Renal cortex interstitium (tissue), 11 donors: ENCODE measurements at regions not wholly inside any gene's neighbourhood (a gene's known extent, or its start where the extent isn't known, plus 50 kb on each side); places are given as distances from the start of the nearest gene placed in this dataset.
A peak's percentile ranks its signal among the peaks of the same experiment; 100 is the strongest.

Experiments
- DNase-seq, 11 donors: peaks; one replicate each; pipeline ENCODE4 v3.0.0-alpha.2; 2013; ENCODE audit warnings: low read depth in 9 of 11, low spot score in 4 of 11; ENCODE audit errors: extremely low read depth in 1 of 11

DNA sequence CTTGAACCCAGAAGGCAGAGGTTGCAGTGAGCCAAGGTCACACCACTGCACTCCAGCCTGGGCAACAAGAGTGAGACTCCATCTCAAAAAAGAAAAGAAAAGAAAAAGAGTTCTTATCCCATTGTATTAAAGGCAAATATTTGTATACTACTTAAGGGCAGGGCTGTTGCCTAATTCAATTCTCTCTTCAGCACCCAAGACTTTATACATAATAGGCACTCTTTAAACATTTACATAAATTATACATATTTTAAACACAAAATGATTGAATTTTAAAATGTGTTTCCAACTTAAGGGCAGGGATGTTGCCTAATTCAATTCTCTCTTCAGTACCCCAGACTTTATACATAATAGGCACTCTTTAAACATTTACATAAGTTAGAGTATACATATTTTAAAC is 424.3 kb upstream of the ARID1B start:
- DNase-seq: no peak

DNA sequence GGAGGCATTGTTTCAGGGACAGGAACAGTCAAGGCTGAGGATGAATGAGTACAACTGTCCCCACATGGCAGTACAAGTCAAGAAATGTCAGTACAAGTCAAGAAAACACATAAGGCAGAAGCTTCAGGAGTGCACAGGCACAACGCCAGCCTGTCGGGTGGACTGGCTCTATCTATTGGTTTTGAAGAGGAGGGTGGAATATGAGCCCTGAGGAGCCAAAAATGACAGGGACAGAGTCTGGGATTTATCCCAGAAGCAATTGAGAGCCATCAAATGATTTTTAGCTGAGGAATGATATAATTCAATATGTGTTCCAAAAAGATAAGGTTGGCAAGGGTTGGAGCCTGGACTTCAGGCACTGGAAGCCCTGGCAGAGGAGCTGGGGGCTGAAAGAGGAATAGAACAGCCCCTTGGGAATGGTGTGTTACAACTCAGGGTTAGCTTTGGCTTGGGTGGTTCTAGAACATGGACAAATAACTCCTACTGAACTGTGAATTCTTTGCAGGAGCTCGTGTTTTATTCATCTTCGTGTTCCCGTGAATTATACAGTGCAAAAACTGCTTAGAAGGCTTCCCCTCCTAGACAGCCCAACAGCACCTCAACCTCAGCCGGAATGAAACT is 425.7 kb upstream of the ARID1B start:
- no peak for DNase-seq

DNA sequence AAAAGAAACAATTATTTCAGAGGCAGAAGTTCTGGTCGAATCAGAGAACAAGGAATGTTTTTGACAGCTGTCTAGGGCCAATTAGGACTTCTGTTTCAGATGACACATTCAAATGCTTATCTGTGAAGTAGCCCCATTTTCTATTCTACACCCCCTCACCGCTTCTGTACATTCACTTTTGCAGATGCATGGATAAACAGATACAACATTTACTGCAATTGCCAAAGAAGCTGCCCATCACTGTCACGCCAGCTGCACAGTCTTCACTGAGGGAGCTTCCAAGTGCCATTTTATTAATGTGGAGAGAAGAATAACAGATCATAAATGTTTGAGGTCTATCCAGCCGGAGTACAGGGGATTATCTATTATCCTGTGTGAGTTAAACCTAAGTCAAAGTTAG is 426.8 kb upstream of the ARID1B start:
- DNase-seq: no peak

DNA sequence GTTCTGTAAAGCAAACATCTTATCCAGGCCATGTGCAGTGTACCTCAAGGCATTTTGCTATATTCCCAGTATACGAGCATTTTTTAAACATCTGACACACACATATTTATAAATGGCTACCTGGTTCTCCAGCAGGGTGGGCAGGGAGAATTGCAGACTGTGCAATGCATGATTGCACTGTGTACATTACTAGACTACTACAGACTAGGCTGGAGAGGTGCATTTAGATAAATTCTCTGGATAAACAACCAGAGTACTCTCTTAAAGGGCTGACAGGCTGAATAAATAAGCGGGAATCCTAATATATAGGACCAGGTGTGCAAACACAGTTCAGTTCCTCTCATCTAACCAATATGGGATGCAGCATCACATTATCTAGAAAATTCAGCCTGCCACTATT is 428.3 kb upstream of the ARID1B start:
- no peak for DNase-seq

DNA sequence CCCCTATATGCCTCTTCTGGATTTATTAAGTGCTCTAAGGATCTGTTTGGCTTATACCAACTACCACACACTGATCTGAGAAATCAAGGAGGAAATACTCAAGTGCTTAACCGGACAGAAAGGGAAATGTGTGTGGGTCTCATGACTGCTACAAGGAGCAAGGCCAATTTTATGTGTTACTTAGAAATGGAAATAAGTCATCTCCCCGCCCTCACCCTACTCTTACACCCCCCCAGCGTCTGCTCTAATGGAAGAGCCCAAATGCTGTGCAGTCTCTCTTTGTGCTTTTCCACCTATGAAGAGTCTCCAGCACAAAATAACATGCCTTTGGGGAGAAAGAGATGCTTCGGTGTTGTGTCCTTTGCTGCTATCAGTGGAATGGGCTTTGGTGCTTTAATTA is 428.8 kb upstream of the ARID1B start:
- DNase-seq: no peak

DNA sequence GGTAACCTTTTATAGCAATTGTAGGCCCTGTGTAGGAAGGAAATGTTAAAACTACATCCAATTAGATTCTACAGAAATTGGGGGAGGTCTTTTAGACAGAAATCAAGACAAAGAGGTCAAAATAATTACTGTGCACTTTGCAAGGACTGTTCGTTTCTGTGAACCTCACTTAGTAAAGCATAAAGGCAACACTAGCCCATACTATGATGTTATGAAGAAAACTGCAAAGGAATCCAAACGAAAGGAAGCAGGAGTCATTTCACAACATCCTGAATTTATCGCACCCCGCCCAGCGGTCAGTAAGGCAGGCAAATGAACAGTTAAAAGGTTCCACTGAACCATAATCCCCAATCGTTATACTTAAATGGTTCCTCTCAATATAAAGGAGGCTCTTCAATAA is 429.5 kb upstream of the ARID1B start:
- no peak for DNase-seq

DNA sequence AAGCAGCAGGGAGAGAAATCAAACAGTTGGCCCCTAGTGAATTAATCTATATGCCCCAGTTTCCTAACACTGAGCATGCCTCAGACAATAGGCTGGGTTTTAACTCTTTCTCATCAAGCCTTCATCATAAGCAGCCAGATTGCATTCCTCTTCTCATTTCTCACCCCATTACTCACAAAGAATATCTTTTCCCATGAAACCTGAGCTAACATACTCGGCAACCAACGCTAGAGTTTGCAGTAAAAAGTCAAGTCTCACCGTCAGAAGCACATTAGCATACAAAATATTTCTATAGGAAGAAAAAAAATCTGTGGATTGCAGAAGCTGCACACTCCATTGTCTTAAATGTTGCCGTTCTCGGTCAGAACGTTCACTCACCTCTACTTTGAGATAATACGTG is 429.9 kb upstream of the ARID1B start:
- no peak for DNase-seq

DNA sequence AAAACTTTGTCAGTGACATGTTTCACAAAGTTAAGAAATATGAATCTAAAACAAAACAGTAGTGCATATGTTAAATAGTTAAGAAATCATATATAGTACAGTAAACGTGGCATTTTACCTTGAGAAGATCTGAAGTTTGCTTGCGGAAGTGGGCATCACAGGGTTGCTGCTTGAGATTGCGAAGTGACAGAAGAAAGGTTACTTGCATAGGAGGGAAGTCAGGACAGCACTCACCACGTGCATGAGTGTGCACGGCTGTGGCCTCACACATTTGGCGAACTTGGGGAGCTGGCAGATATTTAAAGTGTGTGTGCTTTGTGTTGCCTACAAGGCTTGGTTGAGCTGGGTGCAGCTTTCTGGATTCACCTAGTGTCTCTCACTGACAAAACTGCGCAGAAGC is 431.5 kb upstream of the ARID1B start:
- no peak for DNase-seq

DNA sequence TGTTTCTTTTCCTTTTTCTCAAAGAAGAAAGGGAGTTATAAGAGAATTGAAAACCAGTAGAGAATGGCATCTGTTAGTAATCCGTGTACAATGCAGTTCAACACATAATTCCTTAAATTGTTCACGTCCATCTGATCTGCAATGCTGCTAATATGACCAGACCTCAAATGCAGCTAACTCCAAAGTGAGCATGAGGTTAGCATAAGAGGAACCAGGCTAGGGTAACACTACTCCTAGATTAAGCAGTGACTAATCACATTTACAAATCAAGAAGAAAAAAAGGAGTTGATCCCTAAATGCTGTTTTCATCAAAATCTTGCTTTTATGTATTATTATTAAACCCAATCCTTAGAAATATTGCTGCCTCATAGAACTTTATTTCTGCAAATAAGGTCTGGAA is 432.7 kb upstream of the ARID1B start:
- no peak for DNase-seq

DNA sequence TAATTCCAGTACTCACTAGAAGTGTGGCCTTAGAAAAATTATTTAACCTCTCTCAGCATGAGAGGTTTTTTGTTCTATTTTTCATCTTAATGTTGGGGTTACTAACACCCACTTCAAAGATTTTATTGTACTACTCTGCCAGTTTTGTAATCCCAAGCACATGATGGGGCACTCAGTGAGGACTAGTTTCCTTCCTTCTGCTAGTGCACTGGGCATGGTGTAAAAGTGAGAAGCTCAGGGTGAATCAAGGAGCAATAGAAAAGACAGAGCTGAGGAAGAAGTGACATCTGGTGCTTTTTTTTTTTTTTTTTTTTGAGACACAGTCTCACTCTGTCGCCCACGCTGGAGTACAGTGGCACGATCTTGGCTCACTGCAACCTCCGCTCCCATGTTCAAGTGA is 439.4 kb upstream of the ARID1B start:
- DNase-seq: no peak

DNA sequence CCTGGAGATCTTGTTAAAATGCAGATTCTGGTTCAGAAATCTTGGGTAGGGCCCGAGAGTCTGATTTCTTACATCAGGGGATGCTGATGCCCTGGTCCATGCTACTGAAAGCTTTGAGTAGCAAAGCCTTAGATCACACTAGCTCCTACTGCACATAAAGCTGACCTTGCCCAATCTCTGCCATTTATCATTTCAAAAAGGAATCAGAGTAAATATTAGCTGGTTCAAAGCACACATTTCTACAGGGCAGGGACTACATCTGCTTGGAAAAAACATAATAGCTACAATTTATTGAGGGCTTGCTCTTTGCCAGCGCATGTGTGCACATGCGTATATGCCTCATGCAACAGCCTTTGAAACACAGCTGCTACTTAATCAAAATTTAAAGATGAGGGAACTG is 440.4 kb upstream of the ARID1B start:
- DNase-seq: no peak

DNA sequence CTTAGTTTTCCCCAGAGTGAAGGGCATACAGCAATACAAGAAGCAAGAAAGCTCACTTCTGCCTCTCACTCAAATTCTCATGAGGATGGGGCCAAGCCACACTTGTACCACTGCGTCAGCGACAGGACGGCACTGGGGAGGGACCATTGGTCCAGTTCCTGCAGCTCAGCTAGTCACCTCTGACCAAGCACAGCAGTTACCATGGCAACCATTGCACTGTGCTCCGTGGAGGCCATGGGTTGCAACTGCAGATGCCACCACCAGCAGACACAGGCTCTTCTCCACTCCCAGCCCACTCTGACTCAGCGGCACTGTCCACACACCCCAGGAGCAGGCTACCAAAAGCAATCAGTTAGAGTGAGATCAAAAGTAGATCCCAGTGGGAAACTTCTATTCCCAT is 441.1 kb upstream of the ARID1B start:
- peak in 1 of 11 donors; percentile 8 for DNase-seq

DNA sequence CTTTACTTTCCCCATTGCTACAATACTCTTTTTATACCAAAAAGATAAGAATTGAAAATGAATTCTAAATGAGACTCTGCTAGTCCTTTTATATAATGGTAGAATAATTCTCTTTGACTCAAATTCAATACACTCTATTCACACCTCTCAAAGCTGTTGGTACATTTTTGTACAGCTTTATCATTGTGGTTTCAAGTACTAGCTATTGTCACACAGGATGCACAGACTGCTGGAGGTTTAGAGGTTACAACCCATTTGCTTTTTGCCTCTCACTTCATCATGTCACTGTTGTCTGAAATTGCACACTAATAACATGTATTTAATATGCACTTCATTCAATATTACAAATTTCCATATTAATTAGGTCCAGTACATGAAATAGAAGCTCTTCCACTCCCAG is 442.2 kb upstream of the ARID1B start:
- DNase-seq: no peak

DNA sequence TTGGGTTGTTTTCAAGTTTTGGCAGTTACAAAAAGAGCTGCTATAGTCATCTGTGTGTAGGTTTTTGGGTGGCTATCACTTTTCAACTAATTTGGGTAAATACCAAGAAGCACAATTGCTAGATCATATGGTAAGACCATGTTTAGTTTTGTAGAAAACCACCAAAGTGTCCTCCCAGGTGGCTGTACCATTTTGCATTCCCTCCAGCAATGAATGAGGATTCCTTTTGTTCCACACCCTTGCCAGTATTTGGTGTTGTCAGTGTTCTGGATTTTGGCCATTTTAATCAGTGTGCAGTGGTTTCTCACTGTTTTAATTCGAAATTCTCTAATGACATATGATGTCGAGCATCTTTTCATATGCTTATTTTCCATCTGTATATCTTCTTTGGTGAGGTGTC is 457.5 kb upstream of the ARID1B start:
- no peak for DNase-seq

DNA sequence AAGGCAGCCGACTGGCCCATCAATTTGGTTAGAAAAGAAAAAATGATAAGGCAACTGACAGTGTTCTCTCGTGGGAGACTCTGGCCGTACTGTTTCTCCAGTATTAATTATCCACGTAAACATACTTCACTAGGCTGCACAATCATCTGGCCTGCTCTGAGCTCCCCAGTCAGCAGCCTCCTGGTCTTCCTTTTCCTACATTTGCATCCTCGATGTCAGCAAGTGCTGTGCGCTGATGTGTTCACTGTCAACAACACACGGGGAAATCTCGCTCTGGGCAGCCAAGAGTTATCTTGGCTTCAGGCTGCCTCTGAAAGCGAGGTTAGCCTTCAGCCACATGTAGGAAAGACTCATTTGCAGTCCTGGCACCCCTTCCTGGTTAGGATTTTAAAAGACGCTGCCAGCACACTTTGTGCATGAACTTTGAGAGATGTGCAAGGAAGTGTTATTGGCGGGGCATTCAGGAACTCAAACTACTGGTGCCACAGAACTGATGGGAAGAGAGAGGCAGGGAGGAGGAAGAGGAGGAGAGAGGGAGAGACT is 460.5 kb upstream of the ARID1B start:
- no peak for DNase-seq

DNA sequence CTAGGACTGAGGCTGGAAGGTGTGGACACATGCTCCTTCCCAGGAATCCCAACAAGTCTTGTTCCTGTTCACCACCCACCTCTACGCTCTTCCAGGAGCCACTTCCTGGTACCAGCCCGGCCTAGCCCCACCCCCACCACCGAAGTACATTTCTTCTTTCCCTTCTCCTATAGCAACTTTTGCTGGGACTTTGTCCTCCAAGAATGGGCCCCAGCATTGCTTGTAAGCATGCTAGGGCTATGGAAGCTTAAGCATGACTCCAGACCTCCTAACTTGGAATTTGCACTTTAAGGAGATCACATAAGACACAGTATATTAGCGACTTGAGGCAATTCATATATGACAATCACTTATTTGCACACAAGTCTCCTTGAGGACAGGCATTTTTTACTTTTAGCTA is 462.0 kb upstream of the ARID1B start:
- no peak for DNase-seq

DNA sequence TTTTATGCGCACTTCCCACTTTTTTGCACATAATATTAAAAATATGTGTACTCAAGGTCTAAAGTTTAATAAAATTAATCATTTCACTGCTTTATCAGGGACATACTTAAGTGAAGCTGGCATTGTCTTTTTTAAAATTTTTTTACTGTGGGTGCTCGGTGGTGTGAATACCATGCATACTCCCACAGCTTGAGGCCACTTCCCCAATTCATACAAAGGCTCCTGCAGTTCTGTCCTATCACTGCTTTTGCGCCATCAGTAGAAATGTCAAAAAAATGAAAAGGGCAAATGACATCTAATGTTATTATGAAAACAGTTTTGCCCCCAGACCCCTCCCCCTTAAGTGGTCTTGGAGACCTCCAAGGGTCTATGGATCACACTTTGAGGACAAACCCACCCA is 464.1 kb upstream of the ARID1B start:
- DNase-seq: no peak

DNA sequence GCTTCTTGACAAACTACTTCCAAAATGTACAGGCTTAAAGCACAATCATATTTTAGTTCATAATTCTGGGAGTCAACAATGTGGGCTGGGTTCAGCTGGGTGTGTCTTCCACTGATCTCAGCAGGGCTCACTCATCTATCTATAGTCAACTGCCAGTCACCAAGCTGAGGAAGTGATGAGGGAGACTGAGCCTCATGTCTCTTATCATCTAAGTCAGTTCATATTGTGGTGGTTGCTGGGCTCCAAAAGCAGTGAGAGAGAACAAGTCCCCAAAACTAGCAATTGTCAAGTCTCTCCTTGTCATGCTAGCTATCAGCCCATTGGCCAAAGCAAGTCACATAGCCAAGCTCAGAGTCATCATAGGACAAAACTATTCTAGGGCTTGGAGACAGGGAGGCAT is 465.9 kb upstream of the ARID1B start:
- DNase-seq: no peak

DNA sequence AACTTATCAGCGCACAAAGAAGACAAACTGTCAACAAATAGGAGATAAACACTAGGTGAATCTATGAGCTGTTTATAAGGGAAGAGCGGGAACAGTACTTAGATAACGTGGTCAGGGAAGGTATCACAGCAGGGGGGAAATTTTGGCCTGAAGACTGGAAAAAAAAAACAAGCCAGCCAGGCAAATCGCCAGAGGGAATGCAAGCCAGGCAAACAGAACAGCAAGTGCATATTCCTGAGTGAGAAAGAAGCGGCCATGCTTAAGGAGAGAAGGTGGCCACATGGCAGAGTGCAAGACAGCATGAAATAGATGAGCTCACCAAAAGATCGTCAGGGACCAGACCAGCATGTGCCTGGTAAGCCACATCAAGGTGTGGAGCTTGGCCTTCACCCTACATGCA is 466.5 kb upstream of the ARID1B start:
- DNase-seq: no peak

DNA sequence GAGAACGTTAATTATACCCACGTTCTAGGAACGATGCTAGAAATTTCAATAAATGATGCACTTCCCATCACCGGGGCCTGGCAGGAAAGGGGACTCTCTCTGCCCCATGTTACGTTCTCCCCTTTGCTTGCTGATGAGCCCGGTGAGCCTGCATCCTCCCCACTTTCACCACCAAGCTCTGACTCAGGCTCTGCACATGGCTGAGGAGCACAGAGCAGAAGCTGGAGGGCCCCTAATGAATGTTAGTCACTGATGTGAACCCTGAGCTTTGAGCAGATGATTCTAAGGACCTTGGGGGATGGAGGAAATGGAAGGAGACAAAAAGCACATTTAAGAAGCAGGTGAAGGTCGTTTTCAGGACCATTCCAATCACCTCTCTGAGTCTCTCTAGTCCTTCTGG is 468.2 kb upstream of the ARID1B start:
- no peak for DNase-seq

DNA sequence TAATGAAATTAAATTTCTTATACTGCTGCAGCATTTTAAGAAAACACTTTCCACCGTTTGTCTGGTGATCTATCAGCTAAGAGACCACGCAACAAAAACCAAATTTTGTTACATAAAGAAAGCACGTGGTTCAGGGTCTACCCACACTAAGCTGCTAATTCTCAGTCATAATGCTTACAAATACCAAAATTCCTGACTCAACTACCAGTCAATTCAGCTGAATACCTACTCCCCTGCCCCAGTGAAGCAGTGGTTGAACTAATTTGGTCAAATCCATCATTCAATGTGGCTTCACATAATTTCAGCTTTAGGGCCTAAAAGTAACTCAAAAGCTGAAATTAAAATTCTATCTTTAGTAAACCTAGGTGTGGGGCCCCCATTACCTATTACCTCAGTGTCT is 468.6 kb upstream of the ARID1B start:
- DNase-seq: no peak

DNA sequence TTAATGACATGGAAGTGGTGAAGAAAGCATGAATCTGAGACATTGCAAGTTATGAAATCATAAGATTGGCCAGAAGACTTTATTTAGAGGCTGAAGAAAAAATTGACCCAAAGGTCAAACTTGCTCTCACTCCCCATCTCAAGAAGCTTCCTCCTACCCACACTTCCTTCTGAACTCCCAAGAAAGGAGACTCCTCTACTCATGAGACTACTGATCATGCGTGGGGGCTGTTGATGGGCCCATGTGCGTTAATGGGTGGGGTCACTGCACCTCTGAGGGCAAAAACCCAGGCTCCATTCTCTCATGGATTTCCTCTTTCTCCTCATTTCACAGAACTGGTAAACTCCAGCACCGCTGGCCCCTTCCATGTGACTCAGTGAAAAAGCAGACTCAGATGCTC is 470.6 kb upstream of the ARID1B start:
- DNase-seq: no peak
